Memory B cell (primary cell): ENCODE measurements at regions not wholly inside any gene's neighbourhood (a gene's known extent, or its start where the extent isn't known, plus 50 kb on each side); places are given as distances from the start of the nearest gene placed in this dataset.
"Not testable (repeated sequence)": the region's sequence is repeated elsewhere in the genome, so short reads cannot be mapped to it uniquely, and the experiment has no call there.

ENCODE experiments used
- ATAC-seq: fragments of 150-1000 bp; cut with Tn5 transposase; 2 replicates; pipeline ENCODE4 v1.10.0; 2021; ENCODE audit warnings: low read depth, mild to moderate bottlenecking, moderate library complexity
- DNase-seq, 2 donors: peaks; one replicate each; pipeline ENCODE4 v3.0.0; 2022; ENCODE audit warnings: low spot score in 2 of 2
- H3K27ac Mint-ChIP-seq: one replicate; pipeline ENCODE4 v1.8.0; 2022; ENCODE audit warnings: mild to moderate bottlenecking, moderate library complexity, mixed read lengths
- H3K27me3 Mint-ChIP-seq: one replicate; pipeline ENCODE4 v1.8.0; 2022; ENCODE audit warnings: mixed read lengths
- H3K36me3 Mint-ChIP-seq: one replicate; pipeline ENCODE4 v1.8.0; 2022; ENCODE audit warnings: mild to moderate bottlenecking, mixed read lengths
- H3K4me1 Mint-ChIP-seq: one replicate; pipeline ENCODE4 v1.8.0; 2022; ENCODE audit warnings: mixed read lengths
- H3K4me3 Mint-ChIP-seq: one replicate; pipeline ENCODE4 v1.8.0; 2022; ENCODE audit warnings: mild to moderate bottlenecking, moderate library complexity, mixed read lengths
- H3K9me3 Mint-ChIP-seq: one replicate; pipeline ENCODE4 v1.8.0; 2022; ENCODE audit warnings: mixed read lengths

- Mint-ChIP-seq H3K27me3 (no peaks in the 10 kb centered on the region), H3K4me3 (no peak overlapping the region), H3K9me3 (peaks cover 1% of the 10 kb centered on the region), H3K36me3 (no peaks in the 10 kb centered on the region), H3K4me1 (no peaks in the 10 kb centered on the region), H3K27ac (no peak overlapping the region)
- no peak for ATAC-seq
- DNase-seq: no peak
Observed at GRCh38 chr3:20857636-20858035, 671.6 kb upstream of the SGO1 start.

DNA sequence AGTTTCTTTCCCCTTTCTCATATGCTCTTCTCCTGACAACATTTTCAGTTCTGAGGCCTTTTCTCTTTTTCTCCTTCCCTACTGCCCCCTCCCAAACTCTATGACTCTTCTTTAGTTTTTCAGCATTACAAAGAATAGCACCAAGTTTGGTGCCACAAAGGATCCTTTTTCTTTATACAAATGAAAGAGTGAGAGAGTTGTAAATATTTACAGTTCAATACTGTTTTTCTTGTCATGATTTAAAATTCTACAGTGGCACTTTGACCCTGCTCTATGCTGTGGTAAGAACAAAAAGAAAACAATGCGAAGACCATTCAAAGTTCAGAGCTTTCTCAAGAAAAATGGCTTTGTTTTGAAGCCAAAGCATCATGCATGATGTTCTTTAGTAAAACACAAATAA lies 667.9 kb upstream of the SGO1 start:
- no peak for DNase-seq
- no peaks in the 10 kb centered on the region for H3K36me3 Mint-ChIP-seq
- peaks cover 1% of the 10 kb centered on the region for H3K9me3 Mint-ChIP-seq
- H3K27ac Mint-ChIP-seq: no peak overlapping the region
- H3K27me3 Mint-ChIP-seq: no peaks in the 10 kb centered on the region
- H3K4me3 Mint-ChIP-seq: no peak overlapping the region
- ATAC-seq: no peak
- no peaks in the 10 kb centered on the region for H3K4me1 Mint-ChIP-seq

- Mint-ChIP-seq H3K27me3 (no peaks in the 10 kb centered on the region), H3K4me1 (no peaks in the 10 kb centered on the region), H3K27ac (no peak overlapping the region), H3K36me3 (no peaks in the 10 kb centered on the region), H3K4me3 (no peak overlapping the region), H3K9me3 (peaks cover 1% of the 10 kb centered on the region)
- no peak for ATAC-seq
- DNase-seq: no peak
Observed at GRCh38 chr3:20852712-20853111, 666.7 kb upstream of the SGO1 start.

DNA sequence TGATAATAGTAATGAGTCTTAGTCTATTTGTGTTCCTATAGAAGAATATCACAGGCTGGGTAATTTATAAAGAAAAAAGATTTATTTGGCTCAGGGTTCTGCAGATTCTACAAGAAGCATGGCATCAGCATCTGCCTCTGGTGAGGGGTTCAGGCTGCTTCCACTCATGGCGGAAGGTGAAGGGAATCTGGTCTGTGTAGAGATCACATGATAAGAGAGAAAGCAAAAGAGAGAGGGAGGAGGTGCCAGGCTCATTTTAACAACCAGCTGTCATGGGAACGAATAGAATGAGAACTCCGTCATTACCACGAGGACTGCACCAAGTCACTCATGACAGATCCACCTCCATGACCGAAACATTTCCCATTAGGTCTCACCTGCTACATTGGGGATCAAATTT lies 664.0 kb upstream of the SGO1 start:
- no peaks in the 10 kb centered on the region for H3K9me3 Mint-ChIP-seq

DNA sequence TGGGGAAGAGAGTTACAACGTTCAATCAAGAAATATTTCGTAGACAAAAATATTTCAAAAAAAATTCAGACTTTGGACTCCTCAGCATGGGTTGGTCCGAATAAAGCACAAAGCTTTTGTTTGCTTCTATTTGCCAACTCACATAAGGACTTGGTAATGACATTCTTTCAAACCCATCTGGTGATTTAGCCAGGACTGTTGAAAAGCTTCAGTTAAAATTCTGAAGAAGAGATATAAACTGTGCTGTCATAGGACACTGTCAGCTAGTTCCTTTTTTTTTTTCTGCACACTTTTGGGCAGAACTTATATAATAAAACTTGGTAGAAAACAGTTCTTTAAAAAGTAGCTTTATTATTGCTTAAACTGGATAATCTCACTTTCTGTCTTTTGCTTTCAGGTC lies 660.8 kb upstream of the SGO1 start:
- DNase-seq (no peak), ATAC-seq (no peak)
- Mint-ChIP-seq H3K27me3 (no peaks in the 10 kb centered on the region), H3K4me3 (no peak overlapping the region), H3K4me1 (no peaks in the 10 kb centered on the region), H3K9me3 (no peaks in the 10 kb centered on the region), H3K27ac (no peak overlapping the region), H3K36me3 (no peaks in the 10 kb centered on the region)

More for the DNA sequence above, 664.0 kb upstream of the SGO1 start:
- ATAC-seq (no peak), DNase-seq (no peak)
- H3K4me1 Mint-ChIP-seq: no peaks in the 10 kb centered on the region
- H3K27ac Mint-ChIP-seq: no peak overlapping the region
- H3K27me3 Mint-ChIP-seq: no peaks in the 10 kb centered on the region
- no peaks in the 10 kb centered on the region for H3K36me3 Mint-ChIP-seq
- no peak overlapping the region for H3K4me3 Mint-ChIP-seq

DNA sequence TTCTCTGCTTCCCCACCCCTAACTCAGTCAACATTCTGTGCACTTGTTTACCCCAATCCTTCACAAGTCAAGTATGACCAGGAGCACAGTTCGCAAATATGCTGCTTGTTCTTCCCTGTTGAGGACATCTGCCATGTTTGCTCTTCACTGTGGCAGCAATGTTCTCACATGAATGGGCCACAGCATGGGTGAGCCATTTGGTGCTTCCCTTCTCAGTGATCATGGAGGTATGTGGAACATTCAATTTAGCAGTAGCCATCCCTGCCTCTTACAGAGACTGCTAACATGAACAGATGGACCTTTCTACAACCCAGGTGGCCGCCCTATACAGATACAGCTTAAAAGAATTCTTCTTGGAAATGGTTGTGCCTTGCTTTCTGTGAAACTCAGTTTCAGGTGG lies 660.1 kb upstream of the SGO1 start:
- H3K27ac Mint-ChIP-seq: no peak overlapping the region

DNA sequence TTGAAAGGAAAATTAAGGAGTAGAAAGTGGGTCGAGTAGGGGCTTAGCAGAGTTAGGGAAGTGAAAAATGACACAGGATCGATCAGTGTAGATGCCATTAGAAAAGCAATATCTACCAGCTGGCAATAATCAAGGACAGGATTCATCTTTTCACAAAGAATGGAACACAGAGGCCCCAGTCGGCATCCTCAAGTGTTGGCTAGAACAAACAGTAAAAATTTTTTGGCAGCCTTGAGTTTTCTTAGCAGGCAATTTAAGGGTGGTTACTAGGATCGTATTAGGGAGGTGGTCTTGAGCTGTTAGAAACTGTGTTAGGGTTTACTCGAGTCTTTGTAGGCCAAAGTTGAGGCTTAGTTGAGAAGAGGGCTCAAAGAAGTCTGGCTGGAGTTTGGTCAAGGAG lies 658.8 kb upstream of the SGO1 start:
- Mint-ChIP-seq H3K36me3 (no peaks in the 10 kb centered on the region), H3K4me1 (no peaks in the 10 kb centered on the region), H3K9me3 (no peaks in the 10 kb centered on the region), H3K27ac (no peak overlapping the region), H3K4me3 (no peak overlapping the region), H3K27me3 (no peaks in the 10 kb centered on the region)
- ATAC-seq (no peak), DNase-seq (no peak)

More for the DNA sequence above, 660.1 kb upstream of the SGO1 start:
- no peaks in the 10 kb centered on the region for H3K36me3 Mint-ChIP-seq
- no peak for DNase-seq
- ATAC-seq: no peak
- H3K4me1 Mint-ChIP-seq: no peaks in the 10 kb centered on the region
- H3K4me3 Mint-ChIP-seq: no peak overlapping the region
- H3K27me3 Mint-ChIP-seq: no peaks in the 10 kb centered on the region
- H3K9me3 Mint-ChIP-seq: no peaks in the 10 kb centered on the region

DNA sequence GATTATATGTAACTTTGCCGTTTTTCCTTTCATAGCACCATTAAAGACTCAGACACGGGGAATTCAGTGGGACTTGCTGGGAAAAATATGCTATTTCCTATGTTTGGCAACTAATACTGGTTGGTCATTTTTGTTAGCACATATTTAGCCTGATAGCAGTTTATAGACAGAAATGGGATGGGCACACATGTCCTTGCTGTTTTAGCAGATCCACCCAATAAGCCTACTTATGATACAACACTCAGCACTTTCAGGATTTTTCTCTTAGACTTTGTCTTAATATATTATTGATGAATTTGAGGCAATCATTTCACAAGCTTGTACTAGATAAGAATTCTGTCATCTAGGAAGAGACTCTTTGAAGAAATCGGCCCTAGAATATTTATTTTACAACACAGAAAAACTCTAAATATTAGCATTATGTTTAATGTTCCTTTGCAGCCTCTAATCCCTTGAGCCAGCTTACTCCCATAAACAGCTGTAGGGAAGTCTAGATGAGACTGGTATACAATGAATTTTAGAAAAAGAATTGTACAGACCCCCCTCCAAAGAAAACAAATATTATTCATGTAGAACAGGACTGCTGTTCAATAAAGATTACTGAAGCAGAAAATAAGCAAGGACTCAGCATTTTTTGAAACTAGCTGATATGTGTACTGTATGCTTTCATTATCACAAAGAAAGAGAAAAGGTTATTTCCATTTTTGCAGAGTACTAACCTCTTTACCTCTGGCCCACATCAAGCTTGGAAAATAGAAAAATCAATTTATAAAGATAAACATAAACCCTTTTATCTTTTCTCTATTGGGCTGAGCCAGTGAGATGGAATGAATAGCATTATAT lies 656.8 kb upstream of the SGO1 start:
- H3K4me1 Mint-ChIP-seq: no peaks in the 10 kb centered on the region
- H3K27ac Mint-ChIP-seq: no peak overlapping the region
- H3K9me3 Mint-ChIP-seq: no peaks in the 10 kb centered on the region
- ATAC-seq: no peak
- H3K4me3 Mint-ChIP-seq: no peak overlapping the region
- DNase-seq: no peak
- no peaks in the 10 kb centered on the region for H3K27me3 Mint-ChIP-seq
- H3K36me3 Mint-ChIP-seq: no peaks in the 10 kb centered on the region

GRCh38 chr3:20842002-20842401 lies 656.0 kb upstream of the SGO1 start:
- Mint-ChIP-seq H3K4me3 (no peak overlapping the region), H3K4me1 (no peaks in the 10 kb centered on the region)
- no peak for ATAC-seq

GRCh38 chr3:20837676-20838302 lies 651.8 kb upstream of the SGO1 start:
- H3K27ac Mint-ChIP-seq: no peak overlapping the region
- H3K36me3 Mint-ChIP-seq: no peaks in the 10 kb centered on the region
- no peaks in the 10 kb centered on the region for H3K27me3 Mint-ChIP-seq
- H3K4me3 Mint-ChIP-seq: no peak overlapping the region
- H3K4me1 Mint-ChIP-seq: no peaks in the 10 kb centered on the region
- H3K9me3 Mint-ChIP-seq: peaks cover 3% of the 10 kb centered on the region
- no peak for ATAC-seq
- DNase-seq: no peak

More at GRCh38 chr3:20842002-20842401, 656.0 kb upstream of the SGO1 start:
- DNase-seq: no peak
- no peak overlapping the region for H3K27ac Mint-ChIP-seq
- H3K27me3 Mint-ChIP-seq: no peaks in the 10 kb centered on the region
- H3K36me3 Mint-ChIP-seq: no peaks in the 10 kb centered on the region
- H3K9me3 Mint-ChIP-seq: no peaks in the 10 kb centered on the region

- Mint-ChIP-seq H3K4me1 (no peaks in the 10 kb centered on the region), H3K9me3 (peaks cover 3% of the 10 kb centered on the region), H3K36me3 (no peaks in the 10 kb centered on the region)
Observed at GRCh38 chr3:20836801-20837200, 650.8 kb upstream of the SGO1 start.

DNA sequence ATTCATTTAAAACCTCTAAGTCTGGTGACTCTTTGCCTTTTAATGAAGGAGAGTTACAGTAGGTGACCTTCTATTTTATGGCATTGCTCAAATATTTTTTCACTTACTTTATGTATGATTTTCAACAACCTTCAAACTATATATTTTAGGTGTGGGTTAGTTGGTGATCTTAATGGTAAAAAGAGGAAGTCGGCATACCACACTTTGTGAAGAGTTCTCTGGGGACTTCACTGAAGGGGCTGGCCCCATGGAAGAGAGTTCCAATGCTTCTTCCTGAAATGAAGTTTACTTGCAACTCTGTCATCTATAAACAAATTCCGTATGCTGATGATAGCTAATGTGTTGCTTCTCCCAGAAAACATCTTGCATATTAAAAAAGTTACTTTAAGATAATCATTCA lies 647.0 kb upstream of the SGO1 start:
- no peak for ATAC-seq
- Mint-ChIP-seq H3K27ac (no peak overlapping the region), H3K4me3 (no peak overlapping the region), H3K27me3 (no peaks in the 10 kb centered on the region), H3K9me3 (peaks cover 6% of the 10 kb centered on the region), H3K36me3 (peaks cover 2% of the 10 kb centered on the region), H3K4me1 (no peaks in the 10 kb centered on the region)
- no peak for DNase-seq

More at GRCh38 chr3:20836801-20837200, 650.8 kb upstream of the SGO1 start:
- Mint-ChIP-seq H3K4me3 (no peak overlapping the region), H3K27me3 (no peaks in the 10 kb centered on the region), H3K27ac (no peak overlapping the region)
- ATAC-seq: no peak
- DNase-seq: no peak

- H3K27ac Mint-ChIP-seq: no peak overlapping the region
- no peaks in the 10 kb centered on the region for H3K27me3 Mint-ChIP-seq
- H3K9me3 Mint-ChIP-seq: peaks cover 4% of the 10 kb centered on the region
- DNase-seq: no peak
- peaks cover 5% of the 10 kb centered on the region for H3K36me3 Mint-ChIP-seq
- no peak for ATAC-seq
- H3K4me3 Mint-ChIP-seq: no peak overlapping the region
- no peaks in the 10 kb centered on the region for H3K4me1 Mint-ChIP-seq
Observed at GRCh38 chr3:20822251-20822650, 636.2 kb upstream of the SGO1 start.

DNA sequence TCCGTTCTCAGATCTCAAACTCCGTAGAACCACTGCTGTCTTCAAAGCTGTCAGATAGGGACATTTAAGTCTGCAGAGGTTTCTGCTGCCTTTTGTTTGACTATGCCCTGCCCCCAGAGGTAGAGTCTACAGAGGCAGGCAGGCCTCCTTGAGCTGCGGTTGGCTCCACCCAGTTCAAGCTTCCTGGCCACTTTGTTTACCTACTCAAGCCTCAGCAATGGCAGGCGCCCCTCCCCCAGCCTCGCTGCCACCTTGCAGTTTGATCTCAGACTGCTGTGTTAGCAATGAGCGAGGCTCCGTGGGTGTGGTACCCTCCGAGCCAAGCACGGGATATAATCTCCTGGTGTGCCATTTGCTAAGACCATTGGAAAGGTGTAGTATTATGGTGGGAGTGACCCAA lies 634.9 kb upstream of the SGO1 start:
- H3K27ac Mint-ChIP-seq, H3K4me1 Mint-ChIP-seq, ATAC-seq, H3K9me3 Mint-ChIP-seq, H3K36me3 Mint-ChIP-seq, H3K27me3 Mint-ChIP-seq, DNase-seq, H3K4me3 Mint-ChIP-seq: not testable (repeated sequence)

DNA sequence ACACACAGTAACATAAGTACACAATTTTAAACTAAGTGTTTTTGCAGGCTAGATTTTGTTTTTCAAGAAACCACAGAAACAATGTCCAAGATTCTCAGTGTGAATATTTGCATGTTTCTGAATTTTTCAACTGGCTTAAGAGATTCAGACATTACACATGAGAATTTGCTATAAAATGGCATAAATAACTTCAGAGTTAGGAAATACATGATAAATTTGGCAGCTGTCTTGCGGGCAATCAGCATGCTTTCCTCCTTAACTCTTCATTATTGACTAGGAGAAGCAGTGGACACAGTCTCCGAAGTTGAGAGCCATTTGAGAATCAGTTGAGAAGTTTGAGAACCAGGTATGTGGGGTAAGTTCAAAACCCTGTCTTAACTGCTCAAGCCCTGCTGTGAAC lies 625.6 kb upstream of the SGO1 start:
- Mint-ChIP-seq H3K27ac (no peak overlapping the region), H3K9me3 (peaks cover 2% of the 10 kb centered on the region), H3K36me3 (no peaks in the 10 kb centered on the region), H3K27me3 (no peaks in the 10 kb centered on the region), H3K4me1 (no peaks in the 10 kb centered on the region), H3K4me3 (no peak overlapping the region)
- no peak for DNase-seq
- ATAC-seq: no peak
